SU-DHL-6 (cell line): ENCODE measurements at regions not wholly inside any gene's neighbourhood (a gene's known extent, or its start where the extent isn't known, plus 50 kb on each side); places are given as distances from the start of the nearest gene placed in this dataset.
"Not testable (repeated sequence)": the region's sequence is repeated elsewhere in the genome, so short reads cannot be mapped to it uniquely, and the experiment has no call there.

Experiments used
- H2AFZ ChIP-seq: fragments of 200-600 bp; sonication (generic); 2 replicates; pipeline ENCODE4 v1.6.1; 2014; ENCODE audit warnings: low read depth, mild to moderate bottlenecking, moderate library complexity, mixed read lengths, antibody characterized with exemption, low read length; ENCODE audit not compliant: severe bottlenecking
- H3F3A ChIP-seq: fragments of 200-600 bp; shearing (Covaris generic); 2 replicates; pipeline ENCODE4 v1.6.0; 2016; ENCODE audit warnings: antibody characterized with exemption, mild to moderate bottlenecking; ENCODE audit not compliant: insufficient read depth
- H3K27ac ChIP-seq: fragments of 200-600 bp; sonication (generic); 2 replicates; pipeline ENCODE4 v1.5.1; 2016; ENCODE audit warnings: low read depth, mild to moderate bottlenecking, low read length, moderate library complexity, mixed read lengths
- H3K27me3 ChIP-seq: fragments of 200-600 bp; sonication (generic), shearing (Covaris generic); 2 replicates; pipeline ENCODE4 v1.6.0; 2014; ENCODE audit warnings: mild to moderate bottlenecking, low read length
- H3K36me3 ChIP-seq: fragments of 200-600 bp; sonication (generic); 2 replicates; pipeline ENCODE4 v1.6.1; 2014; ENCODE audit warnings: mild to moderate bottlenecking, low read length, mixed read lengths
- H3K4me2 ChIP-seq: fragments of 300-600, 200-600 bp; shearing (Covaris generic), sonication (generic); 2 replicates; pipeline ENCODE4 v1.6.0; 2014; ENCODE audit warnings: low read length, low read depth, mild to moderate bottlenecking; ENCODE audit not compliant: poor library complexity, severe bottlenecking
- H3K4me3 ChIP-seq: fragments of 200-600 bp; sonication (generic); 2 replicates; pipeline ENCODE4 v1.5.1; 2014; ENCODE audit warnings: antibody characterized with exemption, low read length, mild to moderate bottlenecking, mixed read lengths; ENCODE audit not compliant: insufficient read depth, poor library complexity, severe bottlenecking
- H3K79me2 ChIP-seq: fragments of 200-600 bp; sonication (generic); 2 replicates; pipeline ENCODE4 v1.6.1; 2014; ENCODE audit warnings: mild to moderate bottlenecking, low read length, moderate library complexity; ENCODE audit not compliant: insufficient read depth
- H3K9ac ChIP-seq: fragments of 200-600 bp; sonication (generic); 2 replicates; pipeline ENCODE4 v1.7.0; 2014; ENCODE audit warnings: mild to moderate bottlenecking, low read length
- H3K9me2 ChIP-seq: fragments of 200-600 bp; sonication (generic); replicated peaks from 2 replicates; pipeline ENCODE4 v1.6.1; 2014; ENCODE audit warnings: low read length; ENCODE audit not compliant: insufficient read depth
- H3K9me3 ChIP-seq: fragments of 200-600 bp; sonication (generic); 2 replicates; pipeline ENCODE4 v1.6.1; 2014; ENCODE audit warnings: low read length, mixed read lengths; ENCODE audit not compliant: insufficient read depth
- H4K20me1 ChIP-seq: fragments of 200-600 bp; sonication (generic); 2 replicates; pipeline ENCODE4 v1.6.1; 2014; ENCODE audit warnings: low read depth, mild to moderate bottlenecking, antibody characterized with exemption, low read length, moderate library complexity, mixed read lengths
- CTCF ChIP-seq: fragments of 200-600 bp; sonication (generic); IDR thresholded peaks from one replicate; pipeline ENCODE4 v1.5.1; 2017; ENCODE audit warnings: antibody characterized with exemption, mild to moderate bottlenecking, low read length, moderate library complexity; ENCODE audit not compliant: insufficient read depth, poor library complexity, severe bottlenecking
- EZH2phosphoT487 ChIP-seq: fragments of 200-600 bp; sonication (generic), shearing (Covaris generic); conservative IDR thresholded peaks from 2 replicates; pipeline ENCODE4 v1.6.1; 2018; ENCODE audit warnings: mild to moderate bottlenecking, antibody characterized with exemption, low read length, moderate library complexity, mixed read lengths

GRCh38 chr3:75193797-75194196, 470.3 kb upstream of the FRG2C start:
- no peaks in the 10 kb centered on the region for H3K27me3 ChIP-seq
- no peak overlapping the region for H2AFZ ChIP-seq
- TF ChIP-seq CTCF (no peak), EZH2phosphoT487 (no peak)
- H3K9me2 ChIP-seq: no peaks in the 10 kb centered on the region
- H3F3A ChIP-seq: no peaks in the 10 kb centered on the region
- no peak overlapping the region for H3K27ac ChIP-seq
- no peak overlapping the region for H3K9ac ChIP-seq
- no peak overlapping the region for H3K4me3 ChIP-seq
- H3K36me3 ChIP-seq: no peaks in the 10 kb centered on the region
- H3K79me2 ChIP-seq: no peaks in the 10 kb centered on the region
- H4K20me1 ChIP-seq: no peaks in the 10 kb centered on the region
- no peaks in the 10 kb centered on the region for H3K9me3 ChIP-seq
- no peak overlapping the region for H3K4me2 ChIP-seq

GRCh38 chr3:75214332-75214731, 449.8 kb upstream of the FRG2C start:
- not testable (repeated sequence) for H3K36me3 ChIP-seq, H3K4me2 ChIP-seq, H3K27ac ChIP-seq, H2AFZ ChIP-seq, H3K9ac ChIP-seq, H3K79me2 ChIP-seq, H3K27me3 ChIP-seq, H4K20me1 ChIP-seq, H3K4me3 ChIP-seq, H3F3A ChIP-seq, H3K9me3 ChIP-seq, H3K9me2 ChIP-seq

GRCh38 chr3:75218577-75218976, 445.6 kb upstream of the FRG2C start:
- Histone ChIP-seq H3K9me3 (no peaks in the 10 kb centered on the region), H3K27ac (no peak overlapping the region), H3K79me2 (no peaks in the 10 kb centered on the region), H3K4me2 (no peak overlapping the region), H3K9me2 (no peaks in the 10 kb centered on the region), H4K20me1 (no peaks in the 10 kb centered on the region), H3F3A (no peaks in the 10 kb centered on the region), H3K36me3 (no peaks in the 10 kb centered on the region), H3K4me3 (no peak overlapping the region), H2AFZ (no peak overlapping the region), H3K27me3 (no peaks in the 10 kb centered on the region), H3K9ac (no peak overlapping the region)
- TF ChIP-seq CTCF: no peak
- TF ChIP-seq EZH2phosphoT487: no peak

- H3K27me3 ChIP-seq: no peaks in the 10 kb centered on the region
- H4K20me1 ChIP-seq: no peaks in the 10 kb centered on the region
- H3K9me2 ChIP-seq: no peaks in the 10 kb centered on the region
- no peaks in the 10 kb centered on the region for H3K36me3 ChIP-seq
- H3K79me2 ChIP-seq: no peaks in the 10 kb centered on the region
- no peaks in the 10 kb centered on the region for H3K9me3 ChIP-seq
- no peaks in the 10 kb centered on the region for H3F3A ChIP-seq
- no peak overlapping the region for H2AFZ ChIP-seq
- H3K4me3 ChIP-seq: no peak overlapping the region
- no peak overlapping the region for H3K4me2 ChIP-seq
- H3K27ac ChIP-seq: no peak overlapping the region
- TF ChIP-seq CTCF: no peak
- no peak for TF ChIP-seq EZH2phosphoT487
- no peak overlapping the region for H3K9ac ChIP-seq
These were observed 443.2 kb upstream of the FRG2C start for GRCh38 chr3:75220932-75221331.
